ENCODE measurements at regions not wholly inside any gene's neighbourhood (a gene's known extent, or its start where the extent isn't known, plus 50 kb on each side); places are given as distances from the start of the nearest gene placed in this dataset.

GRCh38 chr2:160913323-160913722, 246.9 kb upstream of the TANK start:
- TF ChIP-seq, protein P1, sequence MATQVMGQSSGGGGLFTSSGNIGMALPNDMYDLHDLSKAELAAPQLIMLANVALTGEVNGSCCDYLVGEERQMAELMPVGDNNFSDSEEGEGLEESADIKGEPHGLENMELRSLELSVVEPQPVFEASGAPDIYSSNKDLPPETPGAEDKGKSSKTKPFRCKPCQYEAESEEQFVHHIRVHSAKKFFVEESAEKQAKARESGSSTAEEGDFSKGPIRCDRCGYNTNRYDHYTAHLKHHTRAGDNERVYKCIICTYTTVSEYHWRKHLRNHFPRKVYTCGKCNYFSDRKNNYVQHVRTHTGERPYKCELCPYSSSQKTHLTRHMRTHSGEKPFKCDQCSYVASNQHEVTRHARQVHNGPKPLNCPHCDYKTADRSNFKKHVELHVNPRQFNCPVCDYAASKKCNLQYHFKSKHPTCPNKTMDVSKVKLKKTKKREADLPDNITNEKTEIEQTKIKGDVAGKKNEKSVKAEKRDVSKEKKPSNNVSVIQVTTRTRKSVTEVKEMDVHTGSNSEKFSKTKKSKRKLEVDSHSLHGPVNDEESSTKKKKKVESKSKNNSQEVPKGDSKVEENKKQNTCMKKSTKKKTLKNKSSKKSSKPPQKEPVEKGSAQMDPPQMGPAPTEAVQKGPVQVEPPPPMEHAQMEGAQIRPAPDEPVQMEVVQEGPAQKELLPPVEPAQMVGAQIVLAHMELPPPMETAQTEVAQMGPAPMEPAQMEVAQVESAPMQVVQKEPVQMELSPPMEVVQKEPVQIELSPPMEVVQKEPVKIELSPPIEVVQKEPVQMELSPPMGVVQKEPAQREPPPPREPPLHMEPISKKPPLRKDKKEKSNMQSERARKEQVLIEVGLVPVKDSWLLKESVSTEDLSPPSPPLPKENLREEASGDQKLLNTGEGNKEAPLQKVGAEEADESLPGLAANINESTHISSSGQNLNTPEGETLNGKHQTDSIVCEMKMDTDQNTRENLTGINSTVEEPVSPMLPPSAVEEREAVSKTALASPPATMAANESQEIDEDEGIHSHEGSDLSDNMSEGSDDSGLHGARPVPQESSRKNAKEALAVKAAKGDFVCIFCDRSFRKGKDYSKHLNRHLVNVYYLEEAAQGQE (IDR thresholded peaks at IDR 0.05; ENCODE audit: low read depth): no peak
- TF ChIP-seq EP300 (IDR thresholded peaks at IDR 0.05; ENCODE audit: borderline replicate concordance) (no peak), RAD21 (IDR thresholded peaks at IDR 0.05; ENCODE audit: low read depth) (no peak), TAF1 (IDR thresholded peaks at IDR 0.05; ENCODE audit: low read depth) (no peak), YY1 (IDR thresholded peaks at IDR 0.05; ENCODE audit: low read depth) (no peak), ZBTB7A (IDR thresholded peaks at IDR 0.05; ENCODE audit: low read depth) (no peak), FOXM1 (IDR thresholded peaks at IDR 0.05; ENCODE audit: borderline replicate concordance, low read depth) (no peak), CREB1 (IDR thresholded peaks at IDR 0.05; ENCODE audit: low read depth) (no peak), NFIC (IDR thresholded peaks at IDR 0.05) (no peak), EGR1 (IDR thresholded peaks at IDR 0.05) (no peak), CEBPB (IDR thresholded peaks at IDR 0.05) (no peak), TEAD4 (IDR thresholded peaks at IDR 0.05) (no peak), TCF12 (IDR thresholded peaks at IDR 0.05; ENCODE audit: low read depth) (no peak)
- TF ChIP-seq, protein P2, sequence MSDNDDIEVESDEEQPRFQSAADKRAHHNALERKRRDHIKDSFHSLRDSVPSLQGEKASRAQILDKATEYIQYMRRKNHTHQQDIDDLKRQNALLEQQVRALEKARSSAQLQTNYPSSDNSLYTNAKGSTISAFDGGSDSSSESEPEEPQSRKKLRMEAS (IDR thresholded peaks at IDR 0.05): no peak

Measured in Ishikawa (cell line).